ENCODE measurements at regions not wholly inside any gene's neighbourhood (a gene's known extent, or its start where the extent isn't known, plus 50 kb on each side); places are given as distances from the start of the nearest gene placed in this dataset.

- DNase-seq (ENCODE audit: low read depth in 2 of 2) = no peak
Observed at GRCh38 chr3:34239875-34240274, 441.4 kb downstream of the PDCD6IP start.

- DNase-seq (ENCODE audit: low read depth in 2 of 2) = no peak
Observed at GRCh38 chr3:34247401-34247800, 449.0 kb downstream of the PDCD6IP start.

GRCh38 chr3:34248352-34248751, 449.9 kb downstream of the PDCD6IP start:
- DNase-seq (ENCODE audit: low read depth in 2 of 2) = no peak

- no peak for DNase-seq (ENCODE audit: low read depth in 2 of 2)
Observed at GRCh38 chr3:34254285-34254684, 455.9 kb downstream of the PDCD6IP start.

GRCh38 chr3:34256021-34256420, 457.6 kb downstream of the PDCD6IP start:
- DNase-seq (ENCODE audit: low read depth in 2 of 2) = no peak

GRCh38 chr3:34256791-34257190, 458.4 kb downstream of the PDCD6IP start:
- DNase-seq (ENCODE audit: low read depth in 2 of 2) = no peak

GRCh38 chr3:34258271-34258998, 460.0 kb downstream of the PDCD6IP start:
- DNase-seq (ENCODE audit: low read depth in 2 of 2) = no peak

GRCh38 chr3:34260271-34261000, 462.0 kb downstream of the PDCD6IP start:
- no peak for DNase-seq (ENCODE audit: low read depth in 2 of 2)

- no peak for DNase-seq (ENCODE audit: low read depth in 2 of 2)
Observed at GRCh38 chr3:34261001-34261385, 462.6 kb downstream of the PDCD6IP start.

- DNase-seq (ENCODE audit: low read depth in 2 of 2) = no peak
Observed at GRCh38 chr3:34263101-34263621, 464.7 kb downstream of the PDCD6IP start.

GRCh38 chr3:34264337-34265041, 466.1 kb downstream of the PDCD6IP start:
- DNase-seq (ENCODE audit: low read depth in 2 of 2) = no peak

GRCh38 chr3:34267088-34267487, 468.7 kb downstream of the PDCD6IP start:
- no peak for DNase-seq (ENCODE audit: low read depth in 2 of 2)

- DNase-seq (ENCODE audit: low read depth in 2 of 2) = no peak
Observed at GRCh38 chr3:34268032-34268709, 469.7 kb downstream of the PDCD6IP start.

GRCh38 chr3:34275811-34276210, 477.4 kb downstream of the PDCD6IP start:
- DNase-seq (ENCODE audit: low read depth in 2 of 2) = no peak

GRCh38 chr3:34276342-34276741, 477.9 kb downstream of the PDCD6IP start:
- no peak for DNase-seq (ENCODE audit: low read depth in 2 of 2)

GRCh38 chr3:34277110-34277509, 478.7 kb downstream of the PDCD6IP start:
- no peak for DNase-seq (ENCODE audit: low read depth in 2 of 2)

GRCh38 chr3:34279901-34280300, 481.5 kb downstream of the PDCD6IP start:
- no peak for DNase-seq (ENCODE audit: low read depth in 2 of 2)

- DNase-seq (ENCODE audit: low read depth in 2 of 2) = no peak
Observed at GRCh38 chr3:34283751-34284150, 485.3 kb downstream of the PDCD6IP start.

- no peak for DNase-seq (ENCODE audit: low read depth in 2 of 2)
Observed at GRCh38 chr3:34284959-34285826, 486.8 kb downstream of the PDCD6IP start.

- no peak for DNase-seq (ENCODE audit: low read depth in 2 of 2)
Observed at GRCh38 chr3:34285827-34286188, 487.4 kb downstream of the PDCD6IP start.

All from activated CD8-positive, alpha-beta memory T cell treated with anti-CD3 and anti-CD28 coated beads for 4 hours (primary cell).